Activated CD4-positive, alpha-beta T cell treated with anti-CD3 and anti-CD28 coated beads, Interleukin-2, amount 10 ng/mL, durations not matched to agents 24 days and 14 days (primary cell): ENCODE measurements at regions not wholly inside any gene's neighbourhood (a gene's known extent, or its start where the extent isn't known, plus 50 kb on each side); places are given as distances from the start of the nearest gene placed in this dataset.

Source experiments
- DNase-seq: peaks from one replicate; pipeline ENCODE4 v3.0.0; 2022
- H3K27ac Mint-ChIP-seq: one replicate; pipeline ENCODE4 v1.8.0; 2022; ENCODE audit warnings: mild to moderate bottlenecking, mixed read lengths
- H3K27me3 Mint-ChIP-seq: one replicate; pipeline ENCODE4 v1.8.0; 2022; ENCODE audit warnings: mixed read lengths
- H3K36me3 Mint-ChIP-seq: one replicate; pipeline ENCODE4 v1.8.0; 2022; ENCODE audit warnings: low read depth, mild to moderate bottlenecking, mixed read lengths
- H3K4me1 Mint-ChIP-seq: one replicate; pipeline ENCODE4 v1.8.0; 2021; ENCODE audit warnings: mixed read lengths
- H3K4me3 Mint-ChIP-seq: one replicate; pipeline ENCODE4 v1.8.0; 2022; ENCODE audit warnings: mild to moderate bottlenecking, moderate library complexity, mixed read lengths
- H3K9me3 Mint-ChIP-seq: one replicate; pipeline ENCODE4 v1.8.0; 2021; ENCODE audit warnings: mixed read lengths
- intact Hi-C: fragments of 100-400 bp; cut with micrococcal nuclease; formaldehyde crosslinking; loops from one replicate; pipeline ENCODE4 v1.15.1; 2023

GRCh38 chr20:52270696-52271095, 79.1 kb upstream of the ZFP64 start:
- Mint-ChIP-seq H3K4me3 (no peak overlapping the region), H3K27me3 (peaks cover 4% of the 10 kb centered on the region), H3K27ac (no peak overlapping the region), H3K4me1 (no peaks in the 10 kb centered on the region), H3K36me3 (no peaks in the 10 kb centered on the region), H3K9me3 (no peaks in the 10 kb centered on the region)
- DNase-seq, result no peak
- intact Hi-C loops, result no loop called here

- Mint-ChIP-seq H3K27me3 (peaks cover 9% of the 10 kb centered on the region), H3K9me3 (no peaks in the 10 kb centered on the region), H3K4me1 (no peaks in the 10 kb centered on the region), H3K27ac (no peak overlapping the region), H3K4me3 (no peak overlapping the region), H3K36me3 (no peaks in the 10 kb centered on the region)
- no peak for DNase-seq
- intact Hi-C loops, result no loop called here
These were observed 78.5 kb upstream of the ZFP64 start for GRCh38 chr20:52270001-52270606.

- no peak for DNase-seq
- Mint-ChIP-seq H3K9me3 (no peaks in the 10 kb centered on the region), H3K4me1 (no peaks in the 10 kb centered on the region), H3K27ac (no peak overlapping the region), H3K4me3 (no peak overlapping the region), H3K27me3 (peaks cover 11% of the 10 kb centered on the region), H3K36me3 (no peaks in the 10 kb centered on the region)
- intact Hi-C loops, result no loop called here
These were observed 77.7 kb upstream of the ZFP64 start for GRCh38 chr20:52269321-52269720.

- Mint-ChIP-seq H3K36me3 (no peaks in the 10 kb centered on the region), H3K4me1 (no peaks in the 10 kb centered on the region), H3K27ac (no peak overlapping the region), H3K9me3 (no peaks in the 10 kb centered on the region), H3K27me3 (peaks cover 15% of the 10 kb centered on the region), H3K4me3 (no peak overlapping the region)
- no peak for DNase-seq
- intact Hi-C loops, result no loop called here
These were observed 76.7 kb upstream of the ZFP64 start for GRCh38 chr20:52268184-52268749.

GRCh38 chr20:52267418-52267817, 75.8 kb upstream of the ZFP64 start:
- H3K4me3 Mint-ChIP-seq, result no peak overlapping the region
- no peaks in the 10 kb centered on the region for H3K9me3 Mint-ChIP-seq
- intact Hi-C loops, result no loop called here

GRCh38 chr20:52263757-52264156, 72.2 kb upstream of the ZFP64 start:
- Mint-ChIP-seq H3K36me3 (no peaks in the 10 kb centered on the region), H3K4me3 (no peak overlapping the region), H3K9me3 (no peaks in the 10 kb centered on the region), H3K27me3 (peaks cover 19% of the 10 kb centered on the region), H3K27ac (no peak overlapping the region), H3K4me1 (no peaks in the 10 kb centered on the region)
- intact Hi-C loops, result no loop called here
- no peak for DNase-seq

More at GRCh38 chr20:52267418-52267817, 75.8 kb upstream of the ZFP64 start:
- no peak for DNase-seq
- Mint-ChIP-seq H3K27ac (no peak overlapping the region), H3K4me1 (no peaks in the 10 kb centered on the region), H3K36me3 (no peaks in the 10 kb centered on the region), H3K27me3 (peaks cover 19% of the 10 kb centered on the region)

GRCh38 chr20:52261792-52262191, 70.2 kb upstream of the ZFP64 start:
- peaks cover 17% of the 10 kb centered on the region for H3K27me3 Mint-ChIP-seq
- no peak overlapping the region for H3K4me3 Mint-ChIP-seq
- H3K9me3 Mint-ChIP-seq, result no peaks in the 10 kb centered on the region
- no peak overlapping the region for H3K27ac Mint-ChIP-seq
- H3K36me3 Mint-ChIP-seq, result no peaks in the 10 kb centered on the region
- intact Hi-C loops, result no loop called here
- no peaks in the 10 kb centered on the region for H3K4me1 Mint-ChIP-seq
- DNase-seq, result no peak

- no peak for DNase-seq
- Mint-ChIP-seq H3K27ac (no peak overlapping the region), H3K27me3 (peaks cover 8% of the 10 kb centered on the region), H3K36me3 (no peaks in the 10 kb centered on the region), H3K9me3 (no peaks in the 10 kb centered on the region), H3K4me3 (no peak overlapping the region), H3K4me1 (no peaks in the 10 kb centered on the region)
- intact Hi-C loops, result no loop called here
These were observed 67.7 kb upstream of the ZFP64 start for GRCh38 chr20:52259295-52259694.

GRCh38 chr20:52256454-52256853, 64.9 kb upstream of the ZFP64 start:
- Mint-ChIP-seq H3K4me3 (no peak overlapping the region), H3K9me3 (no peaks in the 10 kb centered on the region), H3K27me3 (no peaks in the 10 kb centered on the region), H3K36me3 (no peaks in the 10 kb centered on the region), H3K27ac (no peak overlapping the region), H3K4me1 (no peaks in the 10 kb centered on the region)
- intact Hi-C loops, result no loop called here
- DNase-seq, result no peak

- Mint-ChIP-seq H3K36me3 (no peaks in the 10 kb centered on the region), H3K27ac (no peak overlapping the region), H3K27me3 (no peaks in the 10 kb centered on the region), H3K4me3 (no peak overlapping the region), H3K4me1 (no peaks in the 10 kb centered on the region), H3K9me3 (no peaks in the 10 kb centered on the region)
- no peak for DNase-seq
- intact Hi-C loops, result no loop called here
These were observed 61.1 kb upstream of the ZFP64 start for GRCh38 chr20:52252664-52253063.

GRCh38 chr20:52251827-52252226, 60.2 kb upstream of the ZFP64 start:
- no peaks in the 10 kb centered on the region for H3K9me3 Mint-ChIP-seq
- DNase-seq, result no peak
- intact Hi-C loops, result no loop called here
- no peaks in the 10 kb centered on the region for H3K27me3 Mint-ChIP-seq
- no peak overlapping the region for H3K4me3 Mint-ChIP-seq
- no peak overlapping the region for H3K27ac Mint-ChIP-seq
- H3K36me3 Mint-ChIP-seq, result no peaks in the 10 kb centered on the region
- no peaks in the 10 kb centered on the region for H3K4me1 Mint-ChIP-seq

- Mint-ChIP-seq H3K4me3 (no peak overlapping the region), H3K27ac (no peak overlapping the region), H3K4me1 (no peaks in the 10 kb centered on the region), H3K9me3 (no peaks in the 10 kb centered on the region), H3K36me3 (no peaks in the 10 kb centered on the region), H3K27me3 (no peaks in the 10 kb centered on the region)
- intact Hi-C loops, result no loop called here
- no peak for DNase-seq
These were observed 59.6 kb upstream of the ZFP64 start for GRCh38 chr20:52251136-52251700.

- no peaks in the 10 kb centered on the region for H3K36me3 Mint-ChIP-seq
- H3K9me3 Mint-ChIP-seq, result no peaks in the 10 kb centered on the region
- DNase-seq, result no peak
- intact Hi-C loops, result no loop called here
- no peak overlapping the region for H3K4me3 Mint-ChIP-seq
- H3K27ac Mint-ChIP-seq, result no peak overlapping the region
- no peaks in the 10 kb centered on the region for H3K4me1 Mint-ChIP-seq
- no peaks in the 10 kb centered on the region for H3K27me3 Mint-ChIP-seq
These were observed 56.0 kb upstream of the ZFP64 start for GRCh38 chr20:52247548-52247947.

- H3K27ac Mint-ChIP-seq, result no peak overlapping the region
- no peaks in the 10 kb centered on the region for H3K9me3 Mint-ChIP-seq
- no peak overlapping the region for H3K4me3 Mint-ChIP-seq
- intact Hi-C loops, result no loop called here
- no peaks in the 10 kb centered on the region for H3K27me3 Mint-ChIP-seq
- no peak for DNase-seq
- no peaks in the 10 kb centered on the region for H3K4me1 Mint-ChIP-seq
- H3K36me3 Mint-ChIP-seq, result no peaks in the 10 kb centered on the region
These were observed 54.8 kb upstream of the ZFP64 start for GRCh38 chr20:52246366-52246765.

GRCh38 chr20:52244702-52245101, 53.1 kb upstream of the ZFP64 start:
- no peaks in the 10 kb centered on the region for H3K4me1 Mint-ChIP-seq

More at GRCh38 chr20:52244702-52245101, 53.1 kb upstream of the ZFP64 start:
- Mint-ChIP-seq H3K27me3 (no peaks in the 10 kb centered on the region), H3K36me3 (no peaks in the 10 kb centered on the region), H3K4me3 (no peak overlapping the region), H3K27ac (peak overlapping the region; percentile 34), H3K9me3 (no peaks in the 10 kb centered on the region)
- intact Hi-C loops, result loop anchor here (5.0 kb wide), 2 partner anchors 1303 to 1953 kb away; no protein-coding TSS in a partner anchor
- no peak for DNase-seq
